MM.1S (cell line): ENCODE measurements at regions not wholly inside any gene's neighbourhood (a gene's known extent, or its start where the extent isn't known, plus 50 kb on each side); places are given as distances from the start of the nearest gene placed in this dataset.

ENCODE experiments used
- DNase-seq: peaks from one replicate; pipeline ENCODE4 v3.0.0-alpha.2; 2015
- H2AFZ ChIP-seq: fragments of 300-600 bp; sonication (generic); 2 replicates; pipeline ENCODE4 v1.6.0; 2016; ENCODE audit warnings: antibody characterized with exemption, low read length
- H3F3A ChIP-seq: fragments of 300-600 bp; sonication (generic); 2 replicates; pipeline ENCODE4 v1.6.1; 2016; ENCODE audit warnings: mild to moderate bottlenecking, antibody characterized with exemption, low read length, moderate library complexity, mixed read lengths; ENCODE audit not compliant: insufficient read depth
- H3K27ac ChIP-seq: fragments of 300-600 bp; sonication (generic); 2 replicates; pipeline ENCODE4 v1.5.1; 2016; ENCODE audit warnings: mild to moderate bottlenecking, low read length
- H3K27me3 ChIP-seq: fragments of 300-600 bp; sonication (generic); replicated peaks from 2 replicates; pipeline ENCODE4 v1.6.0; 2016; ENCODE audit warnings: low read length; ENCODE audit not compliant: insufficient read depth
- H3K36me3 ChIP-seq: fragments of 300-600 bp; sonication (generic); replicated peaks from 2 replicates; pipeline ENCODE4 v1.6.1; 2016; ENCODE audit warnings: mild to moderate bottlenecking, low read length, mixed read lengths; ENCODE audit not compliant: insufficient read depth
- H3K4me1 ChIP-seq: fragments of 300-600 bp; sonication (generic); 2 replicates; pipeline ENCODE4 v1.6.1; 2016; ENCODE audit warnings: low read length, mixed read lengths
- H3K4me2 ChIP-seq: fragments of 300-600 bp; sonication (generic); 2 replicates; pipeline ENCODE4 v1.6.0; 2016; ENCODE audit warnings: low read depth, low read length
- H3K4me3 ChIP-seq: fragments of 300-600 bp; sonication (generic); 2 replicates; pipeline ENCODE4 v1.5.1; 2016; ENCODE audit warnings: low read length, mixed read lengths
- H3K79me2 ChIP-seq: fragments of 300-600 bp; sonication (generic); 2 replicates; pipeline ENCODE4 v1.6.1; 2016; ENCODE audit warnings: mixed run types, low read length, mixed read lengths
- H3K9ac ChIP-seq: fragments of 300-600 bp; sonication (generic); 2 replicates; pipeline ENCODE4 v1.6.1; 2016; ENCODE audit warnings: low read length, mixed read lengths
- H3K9me2 ChIP-seq: fragments of 300-600 bp; sonication (generic); replicated peaks from 2 replicates; pipeline ENCODE4 v1.6.1; 2016; ENCODE audit warnings: mild to moderate bottlenecking, low read length, mixed read lengths; ENCODE audit not compliant: insufficient read depth
- H3K9me3 ChIP-seq: fragments of 300-600 bp; sonication (generic); replicated peaks from 2 replicates; pipeline ENCODE4 v1.6.1; 2016; ENCODE audit warnings: mild to moderate bottlenecking, low read length, mixed read lengths; ENCODE audit not compliant: insufficient read depth
- H4K20me1 ChIP-seq: fragments of 300-600 bp; sonication (generic); 2 replicates; pipeline ENCODE4 v1.6.1; 2016; ENCODE audit warnings: mild to moderate bottlenecking, low read length, moderate library complexity, mixed read lengths; ENCODE audit not compliant: insufficient read depth
- CTCF ChIP-seq: fragments of 300-600 bp; sonication (generic); IDR thresholded peaks from 2 replicates; pipeline ENCODE4 v1.5.1; 2016; ENCODE audit warnings: antibody characterized with exemption, low read length, mixed read lengths
- EZH2 ChIP-seq: fragments of 300-600 bp; sonication (generic); optimal IDR thresholded peaks from 2 replicates; pipeline ENCODE3; 2017; ENCODE audit warnings: low read depth, mild to moderate bottlenecking, antibody characterized with exemption, low read length, mixed read lengths
- EZH2phosphoT487 ChIP-seq: fragments of 300-600 bp; sonication (generic); IDR thresholded peaks from 2 replicates; pipeline ENCODE4 v1.6.1; 2018; ENCODE audit warnings: antibody characterized with exemption, low read length

DNA sequence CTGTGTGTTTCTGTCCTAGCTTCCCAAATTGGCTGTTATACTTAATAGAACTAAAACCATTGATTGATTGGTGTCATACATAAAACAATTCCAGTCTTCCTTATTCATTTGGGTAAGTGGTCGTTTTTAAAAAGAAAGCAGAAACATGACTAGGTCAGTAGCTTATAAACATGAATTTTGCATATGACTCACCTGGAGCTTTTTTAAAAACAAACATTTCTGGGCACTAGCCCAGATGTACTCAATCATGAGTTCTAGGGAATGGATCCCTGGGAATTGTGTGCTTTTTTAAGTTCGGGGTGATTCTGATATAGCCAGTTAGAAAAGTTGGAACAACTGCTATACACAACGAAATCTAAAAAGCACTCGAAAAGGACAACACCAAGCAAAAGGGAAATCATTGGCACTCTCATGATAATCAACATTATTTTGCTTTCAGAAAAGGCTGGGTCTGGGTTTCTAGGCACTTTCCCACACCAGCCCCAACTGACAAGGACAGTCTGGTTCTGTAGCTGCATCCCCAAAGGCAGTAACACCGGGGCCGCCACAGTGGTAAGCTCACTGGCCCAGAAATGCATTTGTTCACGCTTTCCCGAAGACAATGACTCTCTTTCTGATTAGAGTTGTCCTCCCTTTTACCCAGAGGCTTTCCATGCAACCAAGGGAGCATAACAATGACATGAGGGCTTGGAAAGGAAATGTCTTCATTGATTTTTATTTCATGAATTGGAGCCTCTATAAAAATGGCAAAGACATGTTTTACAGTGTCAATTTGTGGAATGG lies 664.9 kb upstream of the WWC1 start:
- H3K4me2 ChIP-seq = no peak overlapping the region
- no peak for TF ChIP-seq CTCF
- TF ChIP-seq EZH2phosphoT487 = no peak
- TF ChIP-seq EZH2 = no peak
- no peak for DNase-seq

DNA sequence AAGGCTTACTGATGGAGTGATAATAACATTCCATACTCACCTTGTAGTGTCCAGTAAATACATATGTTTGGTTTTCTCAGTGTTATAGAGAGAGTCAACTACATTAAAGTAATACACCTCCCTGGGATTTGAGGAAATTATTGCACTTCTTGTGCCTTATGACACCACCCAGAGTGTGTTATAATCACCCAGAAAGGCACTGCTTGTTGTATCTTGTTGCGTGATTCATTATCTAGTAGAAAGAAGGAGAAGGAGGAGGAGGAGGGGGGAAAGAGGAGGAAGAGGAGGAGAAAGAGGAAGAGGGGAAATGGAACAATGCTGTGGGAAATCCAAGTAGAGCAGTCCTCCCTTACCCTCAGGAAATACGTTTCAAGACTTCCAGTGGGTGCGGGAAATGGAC lies 661.8 kb upstream of the WWC1 start:
- TF ChIP-seq EZH2phosphoT487 (no peak), EZH2 (no peak), CTCF (no peak)
- no peaks in the 10 kb centered on the region for H3K9me3 ChIP-seq
- no peak overlapping the region for H3K4me3 ChIP-seq
- H3K9ac ChIP-seq = no peak overlapping the region
- H2AFZ ChIP-seq = no peak overlapping the region
- no peaks in the 10 kb centered on the region for H3K79me2 ChIP-seq
- no peaks in the 10 kb centered on the region for H3K27me3 ChIP-seq
- H4K20me1 ChIP-seq = no peaks in the 10 kb centered on the region
- H3K4me2 ChIP-seq = no peak overlapping the region
- no peaks in the 10 kb centered on the region for H3K36me3 ChIP-seq
- no peaks in the 10 kb centered on the region for H3F3A ChIP-seq
- no peaks in the 10 kb centered on the region for H3K9me2 ChIP-seq
- no peak overlapping the region for H3K27ac ChIP-seq
- no peak for DNase-seq
- no peaks in the 10 kb centered on the region for H3K4me1 ChIP-seq

More for the DNA sequence above, 664.9 kb upstream of the WWC1 start:
- no peak overlapping the region for H3K4me3 ChIP-seq
- H3K27me3 ChIP-seq = no peaks in the 10 kb centered on the region
- no peaks in the 10 kb centered on the region for H3K4me1 ChIP-seq
- H3K9me2 ChIP-seq = no peaks in the 10 kb centered on the region
- H3K9ac ChIP-seq = no peak overlapping the region
- H3K27ac ChIP-seq = no peak overlapping the region
- no peaks in the 10 kb centered on the region for H3F3A ChIP-seq
- no peaks in the 10 kb centered on the region for H3K79me2 ChIP-seq
- no peaks in the 10 kb centered on the region for H4K20me1 ChIP-seq
- H3K9me3 ChIP-seq = no peaks in the 10 kb centered on the region
- H2AFZ ChIP-seq = no peak overlapping the region
- no peaks in the 10 kb centered on the region for H3K36me3 ChIP-seq

GRCh38 chr5:167631191-167631590 lies 660.3 kb upstream of the WWC1 start:
- Histone ChIP-seq H3K4me3 (no peak overlapping the region), H3K27ac (no peak overlapping the region), H3K4me2 (no peak overlapping the region), H3K9me2 (no peaks in the 10 kb centered on the region), H3K27me3 (no peaks in the 10 kb centered on the region), H3K9me3 (no peaks in the 10 kb centered on the region), H3K4me1 (no peaks in the 10 kb centered on the region), H3K79me2 (no peaks in the 10 kb centered on the region), H4K20me1 (no peaks in the 10 kb centered on the region), H3K9ac (no peak overlapping the region), H3K36me3 (no peaks in the 10 kb centered on the region), H3F3A (no peaks in the 10 kb centered on the region), H2AFZ (no peak overlapping the region)
- DNase-seq = no peak
- no peak for TF ChIP-seq EZH2
- TF ChIP-seq EZH2phosphoT487 = no peak
- TF ChIP-seq CTCF = no peak
